Right renal pelvis (tissue), 4 donors: ENCODE measurements at regions not wholly inside any gene's neighbourhood (a gene's known extent, or its start where the extent isn't known, plus 50 kb on each side); places are given as distances from the start of the nearest gene placed in this dataset.
A peak's percentile ranks its signal among the peaks of the same experiment; 100 is the strongest.

ENCODE experiments used
- DNase-seq, 4 donors: peaks; one replicate each; pipeline ENCODE4 v3.0.0-alpha.2; 2013; ENCODE audit warnings: low read depth in 4 of 4, low spot score in 3 of 4, missing footprints in 1 of 4

DNA sequence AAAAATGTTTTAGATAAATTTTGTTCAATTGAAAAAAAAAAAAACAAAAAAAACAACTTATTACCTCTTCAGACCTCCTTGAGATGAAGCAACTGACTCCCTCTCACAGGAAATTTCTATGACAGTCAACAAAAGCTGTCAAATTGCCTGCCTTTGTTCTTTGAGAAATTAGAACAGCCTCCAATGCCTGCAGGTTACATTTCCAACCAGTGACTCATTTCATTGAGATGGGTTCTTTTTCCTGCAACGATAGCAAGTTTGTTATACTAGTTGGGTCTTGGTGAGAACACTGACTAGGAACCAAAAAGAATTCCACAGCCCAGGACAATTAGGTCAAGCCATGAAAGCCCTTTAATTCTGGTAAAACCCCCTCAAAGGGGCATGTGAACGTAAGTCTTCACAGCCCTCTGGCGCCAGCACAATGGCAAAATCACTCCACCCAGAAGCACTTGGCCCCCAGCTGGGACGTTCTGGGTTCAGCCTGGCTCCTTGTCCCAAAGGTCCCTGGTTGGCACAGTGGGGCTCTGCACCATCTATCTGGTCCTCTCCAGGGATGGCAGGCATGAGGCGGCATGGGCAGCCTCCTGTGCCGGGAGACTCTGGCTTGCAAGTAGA is 87.0 kb downstream of the SPP2 start:
- DNase-seq, result no peak

DNA sequence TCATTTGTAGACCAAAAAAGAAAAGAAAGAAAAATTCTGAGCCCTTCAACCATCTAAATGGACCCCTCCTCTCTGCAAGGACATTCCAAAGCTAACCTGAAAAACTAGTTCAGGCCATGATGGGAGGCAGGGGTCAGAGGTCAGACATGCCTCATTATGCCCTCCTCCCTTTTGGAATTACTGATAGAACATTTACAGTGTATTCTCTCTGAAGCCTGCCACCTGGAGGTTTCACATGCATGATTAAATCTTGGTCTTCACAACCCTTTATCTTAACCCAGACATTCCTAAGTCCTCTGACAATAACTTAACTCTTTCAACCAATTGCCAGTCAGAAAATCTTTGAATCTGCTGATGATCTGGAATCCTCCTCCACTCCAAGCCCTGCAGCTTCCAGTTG is 86.0 kb downstream of the SPP2 start:
- no peak for DNase-seq

DNA sequence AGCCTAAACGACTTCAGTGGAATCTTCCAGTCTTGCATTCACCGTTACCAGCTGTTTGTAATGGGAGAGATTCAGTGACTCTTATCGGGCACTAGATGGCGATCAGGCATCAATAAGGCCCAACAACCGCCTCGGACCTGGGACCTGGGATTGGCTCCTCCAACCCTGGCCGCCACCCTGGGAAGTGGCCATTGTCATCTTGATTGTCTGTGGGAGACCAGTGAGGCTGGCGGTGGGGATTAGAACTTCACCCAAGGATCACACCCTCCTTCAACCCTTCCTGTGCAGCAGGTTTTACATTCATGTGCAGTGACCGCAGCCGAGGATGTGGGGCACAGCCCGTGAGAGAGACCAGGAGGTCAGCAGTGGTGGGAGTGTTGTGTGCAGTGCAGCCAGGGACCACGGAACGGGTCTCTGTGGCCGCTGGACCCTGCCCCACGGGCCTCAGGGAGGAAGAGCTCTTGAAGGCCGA is 85.3 kb downstream of the SPP2 start:
- DNase-seq, result peak; percentile 63 to 79 (median 66)

DNA sequence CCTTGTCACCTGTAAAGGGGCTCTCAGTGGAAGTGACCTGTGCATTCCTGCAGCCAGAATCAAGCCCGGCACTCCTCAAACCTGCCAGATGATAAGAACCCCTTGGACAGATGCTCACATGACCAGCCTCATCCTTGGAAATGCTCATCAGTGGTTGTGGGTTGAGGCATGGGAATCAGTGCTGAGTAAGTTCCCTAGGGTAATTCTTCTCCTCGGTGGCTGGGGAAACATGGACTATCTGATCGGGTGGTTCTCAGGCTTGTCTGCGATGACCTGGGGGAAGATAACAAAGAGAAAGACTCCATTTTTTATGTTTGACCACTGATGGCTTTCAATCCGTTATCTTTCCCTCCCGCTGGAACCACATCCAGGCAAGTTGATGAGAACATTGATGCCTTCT is 84.0 kb downstream of the SPP2 start:
- DNase-seq, result no peak

DNA sequence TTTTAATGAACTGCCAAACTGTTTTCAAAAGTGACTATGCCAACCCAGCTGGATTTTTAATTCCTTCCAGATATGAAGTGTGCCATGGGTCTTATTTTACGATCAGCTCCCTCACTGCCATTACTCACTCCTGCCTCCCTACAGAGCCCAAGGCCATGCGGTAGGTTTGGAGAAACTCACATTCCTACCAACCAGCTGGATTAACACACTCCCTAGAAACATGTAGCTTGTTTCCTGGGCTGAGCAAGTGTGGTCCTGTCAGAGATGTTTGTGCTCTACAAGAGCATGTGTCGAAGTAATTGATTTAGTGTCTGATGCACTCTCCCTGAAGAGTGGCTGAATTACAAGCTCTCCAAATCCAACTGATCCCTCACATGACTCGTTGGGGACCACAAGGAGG is 82.5 kb downstream of the SPP2 start:
- DNase-seq, result no peak

DNA sequence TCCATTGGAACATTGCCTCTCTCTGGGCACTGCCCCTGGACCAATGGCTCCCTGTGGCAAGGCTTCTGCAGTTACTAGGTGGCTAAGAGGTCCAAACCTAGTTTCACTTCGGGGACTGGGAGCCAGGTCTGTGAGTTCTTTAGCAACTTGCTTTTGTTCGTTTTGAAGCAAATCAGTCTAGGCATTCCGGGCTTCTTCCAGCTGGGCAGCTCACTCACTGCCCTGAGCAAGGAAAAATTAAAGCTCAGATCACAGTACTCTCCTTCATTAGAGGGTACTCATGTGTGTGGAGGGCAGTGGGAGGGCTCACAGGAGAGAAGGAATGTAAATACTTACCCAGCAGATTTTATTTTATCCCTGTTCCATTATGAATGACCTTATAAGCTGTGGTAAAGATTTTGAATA is 80.3 kb downstream of the SPP2 start:
- no peak for DNase-seq

DNA sequence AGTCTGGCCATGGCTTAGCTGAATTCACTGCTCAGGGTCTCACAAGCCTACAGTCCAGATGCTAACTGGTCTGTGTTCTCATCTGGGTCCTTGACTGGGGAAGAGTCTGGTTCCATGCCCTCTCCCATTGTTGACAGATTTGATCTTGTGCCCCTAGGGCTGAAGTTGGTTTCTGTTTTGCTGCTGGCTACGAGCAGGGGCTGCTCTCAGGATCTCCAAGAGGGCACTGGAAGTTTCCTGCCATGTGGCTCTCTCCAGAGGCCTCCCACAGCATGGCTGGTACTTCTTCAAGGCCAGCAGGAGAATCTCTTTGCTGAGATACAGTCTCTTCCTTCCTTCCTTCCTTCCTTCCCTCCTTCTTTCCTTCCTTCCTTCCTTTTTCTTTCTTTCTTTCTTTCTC is 78.1 kb downstream of the SPP2 start:
- DNase-seq, result no peak
